ENCODE measurements at regions not wholly inside any gene's neighbourhood (a gene's known extent, or its start where the extent isn't known, plus 50 kb on each side); places are given as distances from the start of the nearest gene placed in this dataset.
"Not testable (repeated sequence)": the region's sequence is repeated elsewhere in the genome, so short reads cannot be mapped to it uniquely, and the experiment has no call there.

DNA sequence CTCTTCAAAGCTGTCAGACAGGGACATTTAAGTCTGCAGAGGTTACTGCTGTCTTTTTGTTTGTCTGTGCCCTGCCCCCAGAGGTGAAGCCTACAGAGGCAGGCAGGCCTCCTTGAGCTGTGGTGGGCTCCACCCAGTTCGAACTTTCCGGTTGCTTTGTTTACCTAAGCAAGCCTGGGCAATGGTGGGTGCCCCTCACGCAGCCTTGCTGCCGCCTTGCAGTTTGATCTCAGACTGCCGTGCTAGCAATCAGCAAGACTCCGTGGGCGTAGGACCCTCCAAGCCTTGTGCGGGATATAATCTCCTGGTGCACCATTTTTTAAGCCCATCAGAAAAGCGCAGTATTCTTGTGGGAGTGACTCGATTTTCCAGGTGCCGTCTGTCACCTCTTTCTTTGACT, 235.9 kb upstream of the GRIK2 start:
- TF ChIP-seq CTCF (IDR thresholded peaks at IDR 0.05 in 4 of 5, conservative IDR thresholded peaks at IDR 0.05 in 1 of 5); POLR2A (IDR thresholded peaks at IDR 0.05): not testable (repeated sequence)

All from gastrocnemius medialis (tissue), 4 donors.